ENCODE measurements at regions not wholly inside any gene's neighbourhood (a gene's known extent, or its start where the extent isn't known, plus 50 kb on each side); places are given as distances from the start of the nearest gene placed in this dataset.

- H3K9me3 ChIP-seq = no peaks in the 10 kb centered on the region
- no peak for DNase-seq (ENCODE audit: low spot score in 2 of 2)
- no peak overlapping the region for H3K4me3 ChIP-seq
- H3K27me3 ChIP-seq (ENCODE audit: low read depth) = no peaks in the 10 kb centered on the region
- in situ Hi-C loops (cut with MboI; ENCODE audit: low sequenced_read_pairs) = no loop called here
- H3K36me3 ChIP-seq (replicated peaks) = no peaks in the 10 kb centered on the region
- no peaks in the 10 kb centered on the region for H3K4me1 ChIP-seq
Measured at GRCh38 chr5:98454407-98454806, 319.1 kb upstream of the RGMB start.

- H3K27me3 ChIP-seq (ENCODE audit: low read depth) = no peaks in the 10 kb centered on the region
- no peaks in the 10 kb centered on the region for H3K4me1 ChIP-seq
- no peak overlapping the region for H3K4me3 ChIP-seq
- DNase-seq (ENCODE audit: low spot score in 2 of 2) = no peak
- in situ Hi-C loops (cut with MboI; ENCODE audit: low sequenced_read_pairs) = no loop called here
- H3K36me3 ChIP-seq (replicated peaks) = no peaks in the 10 kb centered on the region
- no peaks in the 10 kb centered on the region for H3K9me3 ChIP-seq
Measured at GRCh38 chr5:98454904-98455303, 318.6 kb upstream of the RGMB start.

- no peak overlapping the region for H3K4me3 ChIP-seq
- no peaks in the 10 kb centered on the region for H3K36me3 ChIP-seq (replicated peaks)
- DNase-seq (ENCODE audit: low spot score in 2 of 2) = no peak
- in situ Hi-C loops (cut with MboI; ENCODE audit: low sequenced_read_pairs) = no loop called here
- H3K9me3 ChIP-seq = no peaks in the 10 kb centered on the region
- no peaks in the 10 kb centered on the region for H3K27me3 ChIP-seq (ENCODE audit: low read depth)
- no peaks in the 10 kb centered on the region for H3K4me1 ChIP-seq
Measured at GRCh38 chr5:98455665-98456064, 317.8 kb upstream of the RGMB start.

GRCh38 chr5:98458004-98458403 lies 315.5 kb upstream of the RGMB start:
- no peak for DNase-seq (ENCODE audit: low spot score in 2 of 2)
- H3K36me3 ChIP-seq (replicated peaks) = no peaks in the 10 kb centered on the region
- H3K4me3 ChIP-seq = no peak overlapping the region
- in situ Hi-C loops (cut with MboI; ENCODE audit: low sequenced_read_pairs) = no loop called here
- no peaks in the 10 kb centered on the region for H3K27me3 ChIP-seq (ENCODE audit: low read depth)
- no peaks in the 10 kb centered on the region for H3K4me1 ChIP-seq
- H3K9me3 ChIP-seq = no peaks in the 10 kb centered on the region

GRCh38 chr5:98458726-98459125 lies 314.7 kb upstream of the RGMB start:
- Histone ChIP-seq H3K36me3 (replicated peaks) (no peaks in the 10 kb centered on the region), H3K9me3 (no peaks in the 10 kb centered on the region), H3K4me3 (no peak overlapping the region), H3K27me3 (ENCODE audit: low read depth) (no peaks in the 10 kb centered on the region), H3K4me1 (no peaks in the 10 kb centered on the region)
- in situ Hi-C loops (cut with MboI; ENCODE audit: low sequenced_read_pairs) = no loop called here
- no peak for DNase-seq (ENCODE audit: low spot score in 2 of 2)

GRCh38 chr5:98460536-98460935 lies 312.9 kb upstream of the RGMB start:
- in situ Hi-C loops (cut with MboI; ENCODE audit: low sequenced_read_pairs) = no loop called here
- no peak overlapping the region for H3K4me3 ChIP-seq
- no peaks in the 10 kb centered on the region for H3K4me1 ChIP-seq
- H3K9me3 ChIP-seq = no peaks in the 10 kb centered on the region
- no peaks in the 10 kb centered on the region for H3K27me3 ChIP-seq (ENCODE audit: low read depth)
- H3K36me3 ChIP-seq (replicated peaks) = no peaks in the 10 kb centered on the region
- DNase-seq (ENCODE audit: low spot score in 2 of 2) = no peak

- Histone ChIP-seq H3K36me3 (replicated peaks) (no peaks in the 10 kb centered on the region), H3K4me3 (no peak overlapping the region), H3K27me3 (ENCODE audit: low read depth) (no peaks in the 10 kb centered on the region), H3K9me3 (no peaks in the 10 kb centered on the region), H3K4me1 (no peaks in the 10 kb centered on the region)
- no peak for DNase-seq (ENCODE audit: low spot score in 2 of 2)
- in situ Hi-C loops (cut with MboI; ENCODE audit: low sequenced_read_pairs) = no loop called here
Measured at GRCh38 chr5:98461485-98461884, 312.0 kb upstream of the RGMB start.

GRCh38 chr5:98463222-98463621 lies 310.2 kb upstream of the RGMB start:
- Histone ChIP-seq H3K27me3 (ENCODE audit: low read depth) (no peaks in the 10 kb centered on the region), H3K4me3 (no peak overlapping the region), H3K9me3 (no peaks in the 10 kb centered on the region), H3K4me1 (no peaks in the 10 kb centered on the region), H3K36me3 (replicated peaks) (no peaks in the 10 kb centered on the region)
- in situ Hi-C loops (cut with MboI; ENCODE audit: low sequenced_read_pairs) = no loop called here
- DNase-seq (ENCODE audit: low spot score in 2 of 2) = no peak

- no peaks in the 10 kb centered on the region for H3K27me3 ChIP-seq (ENCODE audit: low read depth)
- in situ Hi-C loops (cut with MboI; ENCODE audit: low sequenced_read_pairs) = no loop called here
- no peak overlapping the region for H3K4me3 ChIP-seq
- H3K9me3 ChIP-seq = no peaks in the 10 kb centered on the region
- H3K4me1 ChIP-seq = no peaks in the 10 kb centered on the region
- no peaks in the 10 kb centered on the region for H3K36me3 ChIP-seq (replicated peaks)
- no peak for DNase-seq (ENCODE audit: low spot score in 2 of 2)
Measured at GRCh38 chr5:98463676-98464075, 309.8 kb upstream of the RGMB start.

- no peak for DNase-seq (ENCODE audit: low spot score in 2 of 2)
- in situ Hi-C loops (cut with MboI; ENCODE audit: low sequenced_read_pairs) = no loop called here
Measured at GRCh38 chr5:98464737-98465330, 308.6 kb upstream of the RGMB start.

GRCh38 chr5:98468188-98468869 lies 305.1 kb upstream of the RGMB start:
- DNase-seq (ENCODE audit: low spot score in 2 of 2) = no peak
- in situ Hi-C loops (cut with MboI; ENCODE audit: low sequenced_read_pairs) = no loop called here
- Histone ChIP-seq H3K27me3 (ENCODE audit: low read depth) (no peaks in the 10 kb centered on the region), H3K4me3 (no peak overlapping the region), H3K36me3 (replicated peaks) (no peaks in the 10 kb centered on the region), H3K4me1 (no peaks in the 10 kb centered on the region), H3K9me3 (no peaks in the 10 kb centered on the region)

More at GRCh38 chr5:98464737-98465330, 308.6 kb upstream of the RGMB start:
- Histone ChIP-seq H3K4me3 (no peak overlapping the region), H3K4me1 (no peaks in the 10 kb centered on the region), H3K36me3 (replicated peaks) (no peaks in the 10 kb centered on the region), H3K27me3 (ENCODE audit: low read depth) (no peaks in the 10 kb centered on the region), H3K9me3 (no peaks in the 10 kb centered on the region)

- no peaks in the 10 kb centered on the region for H3K36me3 ChIP-seq (replicated peaks)
- no peaks in the 10 kb centered on the region for H3K4me1 ChIP-seq
- H3K4me3 ChIP-seq = no peak overlapping the region
- in situ Hi-C loops (cut with MboI; ENCODE audit: low sequenced_read_pairs) = no loop called here
- H3K27me3 ChIP-seq (ENCODE audit: low read depth) = no peaks in the 10 kb centered on the region
- H3K9me3 ChIP-seq = no peaks in the 10 kb centered on the region
- no peak for DNase-seq (ENCODE audit: low spot score in 2 of 2)
Measured at GRCh38 chr5:98470747-98471146, 302.7 kb upstream of the RGMB start.

GRCh38 chr5:98471458-98471857 lies 302.0 kb upstream of the RGMB start:
- Histone ChIP-seq H3K4me1 (no peaks in the 10 kb centered on the region), H3K9me3 (no peaks in the 10 kb centered on the region), H3K36me3 (replicated peaks) (no peaks in the 10 kb centered on the region), H3K4me3 (no peak overlapping the region), H3K27me3 (ENCODE audit: low read depth) (no peaks in the 10 kb centered on the region)
- DNase-seq (ENCODE audit: low spot score in 2 of 2) = no peak
- in situ Hi-C loops (cut with MboI; ENCODE audit: low sequenced_read_pairs) = no loop called here

GRCh38 chr5:98474216-98474615 lies 299.2 kb upstream of the RGMB start:
- DNase-seq (ENCODE audit: low spot score in 2 of 2) = no peak
- Histone ChIP-seq H3K9me3 (no peaks in the 10 kb centered on the region), H3K4me3 (no peak overlapping the region), H3K27me3 (ENCODE audit: low read depth) (no peaks in the 10 kb centered on the region), H3K4me1 (no peaks in the 10 kb centered on the region), H3K36me3 (replicated peaks) (no peaks in the 10 kb centered on the region)
- in situ Hi-C loops (cut with MboI; ENCODE audit: low sequenced_read_pairs) = no loop called here

- Histone ChIP-seq H3K4me3 (no peak overlapping the region), H3K9me3 (no peaks in the 10 kb centered on the region), H3K36me3 (replicated peaks) (no peaks in the 10 kb centered on the region), H3K4me1 (no peaks in the 10 kb centered on the region), H3K27me3 (ENCODE audit: low read depth) (no peaks in the 10 kb centered on the region)
- in situ Hi-C loops (cut with MboI; ENCODE audit: low sequenced_read_pairs) = no loop called here
- no peak for DNase-seq (ENCODE audit: low spot score in 2 of 2)
Measured at GRCh38 chr5:98474782-98475181, 298.7 kb upstream of the RGMB start.

All from HAP-1 (cell line).